Glutamatergic neuron (in vitro differentiated cells): ENCODE measurements at regions not wholly inside any gene's neighbourhood (a gene's known extent, or its start where the extent isn't known, plus 50 kb on each side); places are given as distances from the start of the nearest gene placed in this dataset.

Experiments
- DNase-seq: peaks from one replicate; pipeline ENCODE4 v3.0.0; 2022
- H3K27ac Mint-ChIP-seq: one replicate; pipeline ENCODE4 v1.8.0; 2020; ENCODE audit warnings: mild to moderate bottlenecking, mixed read lengths, inconsistent platforms; ENCODE audit not compliant: unreplicated experiment
- H3K27me3 Mint-ChIP-seq: one replicate; pipeline ENCODE4 v1.8.0; 2020; ENCODE audit warnings: mild to moderate bottlenecking, moderate library complexity, mixed read lengths, inconsistent platforms; ENCODE audit not compliant: unreplicated experiment
- H3K36me3 Mint-ChIP-seq: one replicate; pipeline ENCODE4 v1.8.0; 2020; ENCODE audit warnings: mild to moderate bottlenecking, mixed read lengths, inconsistent platforms; ENCODE audit not compliant: unreplicated experiment
- H3K4me1 Mint-ChIP-seq: one replicate; pipeline ENCODE4 v1.8.0; 2020; ENCODE audit warnings: mild to moderate bottlenecking, low read depth, mixed read lengths, inconsistent platforms; ENCODE audit not compliant: unreplicated experiment
- H3K4me3 Mint-ChIP-seq: one replicate; pipeline ENCODE4 v1.8.0; 2020; ENCODE audit warnings: mild to moderate bottlenecking, mixed read lengths, inconsistent platforms; ENCODE audit not compliant: unreplicated experiment
- H3K9me3 Mint-ChIP-seq: one replicate; pipeline ENCODE4 v1.8.0; 2020; ENCODE audit warnings: mild to moderate bottlenecking, moderate library complexity, mixed read lengths, inconsistent platforms; ENCODE audit not compliant: unreplicated experiment
- TF ChIP-seq, protein P1 (sequence below): fragments of 200-600 bp; sonication (generic); IDR thresholded peaks from one replicate; pipeline ENCODE4 v1.5.0; 2021; ENCODE audit not compliant: partially characterized antibody, unreplicated experiment

DNA sequence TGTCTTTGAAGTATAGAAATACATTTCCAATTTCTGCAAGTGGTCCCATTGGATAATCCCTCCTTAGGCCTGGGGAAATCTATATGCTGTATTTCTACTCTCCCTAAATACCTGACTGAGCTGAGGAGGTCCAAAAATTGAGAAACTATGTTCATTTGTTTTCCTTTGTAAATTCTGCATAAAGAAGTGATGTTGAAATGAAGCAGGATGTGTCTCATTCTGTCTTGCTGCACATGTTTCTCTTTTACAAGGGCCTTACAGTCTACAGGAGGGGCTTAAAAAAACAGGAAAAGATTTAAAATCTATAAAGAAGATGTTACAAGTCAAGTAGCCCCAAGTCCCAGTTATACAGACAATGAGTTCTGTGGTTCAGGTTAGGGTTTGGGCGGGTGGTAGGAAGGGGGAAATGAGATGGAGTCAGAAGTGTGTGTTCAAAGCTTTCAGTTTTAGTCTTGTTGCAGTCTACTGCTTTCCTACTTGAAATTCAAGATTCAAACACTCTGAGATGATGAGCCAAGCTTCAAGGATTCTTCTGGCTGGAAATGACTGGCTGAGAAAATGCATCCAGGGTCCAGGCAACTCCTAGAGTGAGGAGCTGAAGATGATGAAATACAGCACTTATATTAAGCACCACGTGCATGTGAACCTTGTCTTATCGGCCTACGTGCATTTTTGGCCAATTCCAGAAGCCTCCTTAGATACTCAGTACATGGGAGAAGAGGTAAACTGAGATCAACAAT lies 146.3 kb upstream of the CELF4 start:
- no peak overlapping the region for H3K4me3 Mint-ChIP-seq

GRCh38 chr18:37710726-37711125 lies 145.1 kb upstream of the CELF4 start:
- Mint-ChIP-seq H3K27me3 (no peaks in the 10 kb centered on the region), H3K4me3 (no peak overlapping the region), H3K4me1 (no peaks in the 10 kb centered on the region), H3K36me3 (no peaks in the 10 kb centered on the region), H3K27ac (no peak overlapping the region), H3K9me3 (no peaks in the 10 kb centered on the region)
- TF ChIP-seq, protein P1, sequence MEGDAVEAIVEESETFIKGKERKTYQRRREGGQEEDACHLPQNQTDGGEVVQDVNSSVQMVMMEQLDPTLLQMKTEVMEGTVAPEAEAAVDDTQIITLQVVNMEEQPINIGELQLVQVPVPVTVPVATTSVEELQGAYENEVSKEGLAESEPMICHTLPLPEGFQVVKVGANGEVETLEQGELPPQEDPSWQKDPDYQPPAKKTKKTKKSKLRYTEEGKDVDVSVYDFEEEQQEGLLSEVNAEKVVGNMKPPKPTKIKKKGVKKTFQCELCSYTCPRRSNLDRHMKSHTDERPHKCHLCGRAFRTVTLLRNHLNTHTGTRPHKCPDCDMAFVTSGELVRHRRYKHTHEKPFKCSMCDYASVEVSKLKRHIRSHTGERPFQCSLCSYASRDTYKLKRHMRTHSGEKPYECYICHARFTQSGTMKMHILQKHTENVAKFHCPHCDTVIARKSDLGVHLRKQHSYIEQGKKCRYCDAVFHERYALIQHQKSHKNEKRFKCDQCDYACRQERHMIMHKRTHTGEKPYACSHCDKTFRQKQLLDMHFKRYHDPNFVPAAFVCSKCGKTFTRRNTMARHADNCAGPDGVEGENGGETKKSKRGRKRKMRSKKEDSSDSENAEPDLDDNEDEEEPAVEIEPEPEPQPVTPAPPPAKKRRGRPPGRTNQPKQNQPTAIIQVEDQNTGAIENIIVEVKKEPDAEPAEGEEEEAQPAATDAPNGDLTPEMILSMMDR, result no peak
- DNase-seq, result no peak

More for the DNA sequence above, 146.3 kb upstream of the CELF4 start:
- H3K27ac Mint-ChIP-seq, result no peak overlapping the region
- no peaks in the 10 kb centered on the region for H3K36me3 Mint-ChIP-seq
- no peaks in the 10 kb centered on the region for H3K4me1 Mint-ChIP-seq
- H3K9me3 Mint-ChIP-seq, result no peaks in the 10 kb centered on the region
- DNase-seq, result no peak
- H3K27me3 Mint-ChIP-seq, result no peaks in the 10 kb centered on the region
- TF ChIP-seq, protein P1, result no peak

DNA sequence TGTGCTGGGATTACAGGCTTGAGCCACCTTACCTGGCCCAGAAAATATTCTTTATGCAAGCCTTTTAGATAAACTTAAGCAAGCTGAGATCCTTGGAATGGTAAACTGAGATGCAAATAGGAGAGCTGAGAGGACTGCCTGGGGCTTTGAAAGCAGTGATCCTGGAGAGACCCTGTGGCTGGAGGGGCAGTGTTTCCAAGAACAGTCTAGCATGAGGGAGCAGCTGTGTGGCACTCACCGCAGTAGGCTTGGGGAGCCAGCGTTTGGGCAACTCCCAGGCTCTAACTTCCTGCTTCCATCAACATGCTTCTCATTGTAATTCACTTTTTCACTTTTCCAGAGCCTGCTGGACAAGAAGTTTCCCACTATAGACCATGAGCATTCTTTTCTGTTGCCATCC lies 144.1 kb upstream of the CELF4 start:
- no peaks in the 10 kb centered on the region for H3K36me3 Mint-ChIP-seq
- DNase-seq, result no peak
- TF ChIP-seq, protein P1, result no peak
- no peaks in the 10 kb centered on the region for H3K9me3 Mint-ChIP-seq
- no peaks in the 10 kb centered on the region for H3K4me1 Mint-ChIP-seq
- H3K27me3 Mint-ChIP-seq, result no peaks in the 10 kb centered on the region
- no peak overlapping the region for H3K4me3 Mint-ChIP-seq
- H3K27ac Mint-ChIP-seq, result no peak overlapping the region

GRCh38 chr18:37705016-37705415 lies 139.4 kb upstream of the CELF4 start:
- Mint-ChIP-seq H3K9me3 (peaks cover 1% of the 10 kb centered on the region), H3K27ac (no peak overlapping the region), H3K36me3 (no peaks in the 10 kb centered on the region), H3K4me3 (no peak overlapping the region), H3K4me1 (no peaks in the 10 kb centered on the region), H3K27me3 (no peaks in the 10 kb centered on the region)
- no peak for DNase-seq
- TF ChIP-seq, protein P1, result no peak

DNA sequence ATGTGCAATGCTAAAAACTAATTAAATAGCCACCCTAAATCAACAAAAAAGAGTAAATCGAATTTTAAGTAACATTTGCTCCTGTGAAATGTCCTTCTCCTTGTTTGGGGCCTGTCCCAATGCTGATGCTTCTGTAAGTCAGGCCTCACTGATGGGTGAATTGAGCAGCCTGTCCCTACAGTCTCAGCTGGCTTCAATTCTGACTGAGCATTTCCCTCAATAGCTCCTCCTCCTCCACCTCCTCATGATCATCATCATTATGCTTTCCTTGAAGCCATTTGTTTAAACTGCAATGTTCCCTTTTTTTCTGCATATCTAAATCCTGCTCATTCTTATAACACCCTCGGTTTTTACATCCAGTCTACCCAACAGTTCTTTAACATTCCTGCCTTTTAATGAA lies 137.2 kb upstream of the CELF4 start:
- Mint-ChIP-seq H3K27me3 (no peaks in the 10 kb centered on the region), H3K4me1 (no peaks in the 10 kb centered on the region), H3K4me3 (no peak overlapping the region), H3K9me3 (peaks cover 1% of the 10 kb centered on the region), H3K27ac (no peak overlapping the region), H3K36me3 (no peaks in the 10 kb centered on the region)
- TF ChIP-seq, protein P1, result no peak
- no peak for DNase-seq
